ENCODE measurements at regions not wholly inside any gene's neighbourhood (a gene's known extent, or its start where the extent isn't known, plus 50 kb on each side); places are given as distances from the start of the nearest gene placed in this dataset.

DNA sequence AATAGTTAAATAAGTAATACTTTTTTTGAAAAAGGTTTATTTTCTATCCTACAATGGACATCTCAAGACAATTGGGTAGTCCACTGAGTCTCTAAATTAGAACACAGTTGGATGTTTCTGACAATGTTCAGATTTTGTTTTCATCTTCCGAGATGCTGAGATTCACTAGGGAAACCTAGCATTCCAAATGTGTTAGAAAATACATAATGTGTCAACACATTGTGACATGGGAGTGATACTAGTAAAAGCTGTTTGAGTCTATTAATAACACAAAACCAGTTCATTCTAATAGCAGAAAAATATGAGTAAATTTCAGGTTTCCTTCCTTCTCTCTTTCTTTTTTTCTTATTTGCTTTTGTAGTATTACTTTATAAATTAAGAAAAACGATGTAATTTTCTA, 68.2 kb upstream of the CDH10 start:
- H3K4me3 Mint-ChIP-seq = no peak overlapping the region
- ATAC-seq (no peak), DNase-seq (no peak)
- H3K4me1 Mint-ChIP-seq (ENCODE audit: low read depth) = no peaks in the 10 kb centered on the region
- H3K27me3 Mint-ChIP-seq (ENCODE audit: low read depth) = no peaks in the 10 kb centered on the region
- H3K9me3 Mint-ChIP-seq = peaks cover 7% of the 10 kb centered on the region
- no peaks in the 10 kb centered on the region for H3K36me3 Mint-ChIP-seq (ENCODE audit: insufficient read depth)

DNA sequence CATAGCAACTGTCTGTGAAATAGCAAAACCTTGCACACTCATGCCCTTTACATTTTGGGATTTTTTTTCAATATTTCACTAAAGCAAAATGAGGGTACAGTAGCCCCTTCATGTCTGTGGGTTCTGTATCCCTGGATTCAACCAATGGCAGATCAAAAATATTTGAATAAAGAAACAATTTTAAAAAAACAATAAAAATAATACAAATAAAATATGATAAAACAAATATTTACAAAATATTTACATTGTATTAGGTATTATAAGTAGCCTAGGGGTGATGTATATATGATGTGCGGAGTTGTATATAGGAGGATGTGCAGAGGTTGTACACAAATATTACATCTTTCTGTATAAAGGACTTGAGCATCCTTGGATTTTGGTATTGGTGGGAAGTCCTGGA, 67.3 kb upstream of the CDH10 start:
- H3K36me3 Mint-ChIP-seq (ENCODE audit: insufficient read depth) = no peaks in the 10 kb centered on the region
- peaks cover 7% of the 10 kb centered on the region for H3K9me3 Mint-ChIP-seq
- DNase-seq = no peak
- H3K4me3 Mint-ChIP-seq = no peak overlapping the region
- H3K4me1 Mint-ChIP-seq (ENCODE audit: low read depth) = no peaks in the 10 kb centered on the region
- ATAC-seq = no peak
- no peaks in the 10 kb centered on the region for H3K27me3 Mint-ChIP-seq (ENCODE audit: low read depth)

GRCh38 chr5:24703934-24704333, 59.2 kb upstream of the CDH10 start:
- H3K27me3 Mint-ChIP-seq (ENCODE audit: low read depth) = no peaks in the 10 kb centered on the region
- no peaks in the 10 kb centered on the region for H3K36me3 Mint-ChIP-seq (ENCODE audit: insufficient read depth)
- no peak for DNase-seq
- no peak for ATAC-seq
- no peaks in the 10 kb centered on the region for H3K4me1 Mint-ChIP-seq (ENCODE audit: low read depth)
- H3K4me3 Mint-ChIP-seq = no peak overlapping the region
- H3K9me3 Mint-ChIP-seq = peaks cover 22% of the 10 kb centered on the region
